HepG2 (cell line): ENCODE measurements at regions not wholly inside any gene's neighbourhood (a gene's known extent, or its start where the extent isn't known, plus 50 kb on each side); places are given as distances from the start of the nearest gene placed in this dataset.
"Not testable (repeated sequence)": the region's sequence is repeated elsewhere in the genome, so short reads cannot be mapped to it uniquely, and the experiment has no call there.

Experiments
- ATAC-seq: fragments of 200-7000 bp; cut with Tn5 transposase; 3 replicates; pipeline ENCODE4 v1.9.1; 2020; ENCODE audit warnings: mild to moderate bottlenecking, moderate library complexity
- BruUV-seq: library from RNA; stranded (reverse); fragments of 400-500 nt; replicated peaks from 2 replicates; lab custom pipeline; 2021; lab: Mats Ljungman, UMichigan
- CTCF ChIA-PET: fragments of 300-600 bp; formaldehyde crosslinking; extraction: SDS; loops from one replicate; lab custom pipeline; 2021; ENCODE audit warnings: low total read pairs, inconsistent platforms, low intra/inter-chr PET ratio; lab: Yijun Ruan, JAX
- POLR2A ChIA-PET: fragments of 350-600 bp; sonication (Branson Sonifier 250); formaldehyde crosslinking; loops from one replicate; lab custom pipeline; 2020; ENCODE audit warnings: antibody characterized with exemption, inconsistent platforms; lab: Yijun Ruan, JAX
- DNase-seq: peaks from one replicate; pipeline ENCODE4 v3.0.0-alpha.2; 2015; ENCODE audit warnings: low spot score
- FAIRE-seq: peaks from 3 replicates; lab custom pipeline; 2011; peaks lifted over from hg19 to GRCh38; lab: Jason Lieb, UNC
- H2AFZ ChIP-seq: one replicate; pipeline ENCODE4 v1.6.1; 2011; ENCODE audit warnings: low read length, inconsistent platforms
- H3K27ac ChIP-seq: fragments of 300-600 bp; 3 replicates; pipeline ENCODE4 v1.8.0; 2011; ENCODE audit warnings: mixed run types, mild to moderate bottlenecking, mixed read lengths, low read length, inconsistent platforms; ENCODE audit not compliant: insufficient read depth; ENCODE audit errors: extremely low read length
- H3K27me3 ChIP-seq, 2 experiments: fragments of 200-600 bp in 1 of 2; 2 replicates in 1 of 2; 3 replicates in 1 of 2; pipeline versions ENCODE4 v1.6.0 to v1.8.0; 2011; ENCODE audit warnings: low read length in 2 of 2, mild to moderate bottlenecking in 2 of 2, moderate library complexity in 2 of 2, inconsistent platforms in 1 of 2; ENCODE audit not compliant: insufficient read depth in 2 of 2, control insufficient read depth in 1 of 2
- H3K36me3 ChIP-seq, 2 experiments: fragments of 200-600 bp in 1 of 2; replicated peaks in 1 of 2; 2 replicates in 1 of 2; 3 replicates in 1 of 2; pipeline versions ENCODE4 v1.5.1 to v1.8.0; 2011; ENCODE audit warnings: low read length in 2 of 2, inconsistent platforms in 1 of 2; ENCODE audit not compliant: insufficient read depth in 2 of 2, control insufficient read depth in 1 of 2
- H3K4me1 ChIP-seq: 2 replicates; pipeline ENCODE4 v1.5.1; 2012; ENCODE audit warnings: low read length, inconsistent platforms; ENCODE audit not compliant: insufficient read depth
- H3K4me2 ChIP-seq: 2 replicates; pipeline ENCODE4 v1.6.0; 2011; ENCODE audit warnings: low read depth, low read length, inconsistent platforms
- H3K4me3 ChIP-seq, 3 experiments: fragments of 200-600 bp in 1 of 3; sonication (generic), shearing (Covaris generic) in 1 of 3; replicated peaks in 1 of 3; 2 replicates each; pipeline ENCODE4 v1.5.1; 2011 to 2016; ENCODE audit warnings: low read length in 3 of 3, inconsistent platforms in 2 of 3, low read depth in 2 of 3, mild to moderate bottlenecking in 2 of 3, control low read depth in 1 of 3, mixed read lengths in 1 of 3; ENCODE audit not compliant: insufficient read depth in 1 of 3
- H3K79me2 ChIP-seq: one replicate; pipeline ENCODE4 v1.6.1; 2011; ENCODE audit warnings: low read length, inconsistent platforms; ENCODE audit not compliant: insufficient read depth
- H3K9ac ChIP-seq: 2 replicates; pipeline ENCODE4 v1.6.0; 2011; ENCODE audit warnings: mild to moderate bottlenecking, low read depth, low read length, inconsistent platforms; ENCODE audit not compliant: insufficient read depth
- H3K9me3 ChIP-seq: 2 replicates; pipeline ENCODE4 v1.5.1; 2012; ENCODE audit warnings: mild to moderate bottlenecking, low read length
- H4K20me1 ChIP-seq: 2 replicates; pipeline ENCODE4 v1.6.0; 2011; ENCODE audit warnings: inconsistent platforms, mild to moderate bottlenecking, low read length, moderate library complexity; ENCODE audit not compliant: insufficient read depth
- EED ChIP-seq: sonication (generic); formaldehyde crosslinking; IDR thresholded peaks from 2 replicates; pipeline ENCODE4 v1.5.0; 2020; ENCODE audit warnings: mild to moderate bottlenecking, missing genetic modification reagents
- ETV6 ChIP-seq: sonication (generic); formaldehyde crosslinking; conservative IDR thresholded peaks from 2 replicates; pipeline ENCODE4 v1.4.0; 2020; ENCODE audit warnings: missing genetic modification reagents
- MED8 ChIP-seq: sonication (generic); formaldehyde crosslinking; IDR thresholded peaks from 2 replicates; pipeline ENCODE4 v1.8.1; 2023; ENCODE audit warnings: mild to moderate bottlenecking, missing genetic modification reagents; ENCODE audit not compliant: insufficient replicate concordance
- MYNN ChIP-seq: sonication (generic); formaldehyde crosslinking; IDR thresholded peaks from 2 replicates; pipeline ENCODE4 v1.4.0; 2020; ENCODE audit warnings: mild to moderate bottlenecking, low read depth, missing genetic modification reagents
- NCOA2 ChIP-seq: sonication (generic); formaldehyde crosslinking; IDR thresholded peaks from 2 replicates; pipeline ENCODE4 v1.8.0; 2022; ENCODE audit warnings: inconsistent platforms
- NFKB2 ChIP-seq: sonication (generic); formaldehyde crosslinking; IDR thresholded peaks from 2 replicates; pipeline ENCODE4 v1.4.0; 2020; ENCODE audit warnings: missing genetic modification reagents, borderline replicate concordance
- NKX3-1 ChIP-seq: sonication (generic); formaldehyde crosslinking; IDR thresholded peaks from 2 replicates; pipeline ENCODE4 v1.5.0; 2020; ENCODE audit warnings: missing genetic modification reagents
- ZNF264 ChIP-seq: sonication (generic); formaldehyde crosslinking; IDR thresholded peaks from 2 replicates; pipeline ENCODE4 v1.4.0; 2020; ENCODE audit warnings: missing genetic modification reagents
- ZNF546 ChIP-seq: sonication (generic); formaldehyde crosslinking; conservative IDR thresholded peaks from 2 replicates; pipeline ENCODE4 v1.8.1; 2023; ENCODE audit warnings: mild to moderate bottlenecking, missing genetic modification reagents
- ZNF672 ChIP-seq: sonication (generic); formaldehyde crosslinking; IDR thresholded peaks from 2 replicates; pipeline ENCODE4 v1.8.1; 2022; ENCODE audit warnings: missing genetic modification reagents
- ZNF780A ChIP-seq: sonication (generic); formaldehyde crosslinking; IDR thresholded peaks from 2 replicates; pipeline ENCODE4 v1.8.0; 2022; ENCODE audit warnings: mild to moderate bottlenecking, missing genetic modification reagents, moderate library complexity
- ZNF850 ChIP-seq: sonication (generic); formaldehyde crosslinking; conservative IDR thresholded peaks from 2 replicates; pipeline ENCODE4 v1.9.0; 2021; ENCODE audit warnings: mild to moderate bottlenecking, missing genetic modification reagents
- WGBS: methylation state at CpG from one replicate; pipeline ENCODE4 v1.1.6; 2017; ENCODE audit warnings: low lambda C conversion rate; 5-methylcytosine and 5-hydroxymethylcytosine counted together
- in situ Hi-C: cut with HindIII; loops from 2 replicates; pipeline ENCODE4 v1.10.0; 2017; ENCODE audit warnings: low pct_unique_long_range_greater_than_20kb; ENCODE audit not compliant: extremely low pct_ligation_motif_present
- intact Hi-C: fragments of 100-400 bp; cut with micrococcal nuclease; formaldehyde crosslinking; loops from one replicate; pipeline ENCODE4 v1.10.0; 2022; ENCODE audit not compliant: unreplicated experiment
- TF ChIP-seq, protein P1 (sequence below): sonication (generic); formaldehyde crosslinking; conservative IDR thresholded peaks from 2 replicates; pipeline ENCODE4 v1.4.0; 2020; ENCODE audit warnings: missing genetic modification reagents
- TF ChIP-seq, protein P2 (sequence below): sonication (generic); formaldehyde crosslinking; IDR thresholded peaks from 2 replicates; pipeline ENCODE4 v1.8.1; 2022; ENCODE audit warnings: low read depth, mild to moderate bottlenecking, missing genetic modification reagents
- TF ChIP-seq, protein P3 (sequence below): sonication (generic); formaldehyde crosslinking; conservative IDR thresholded peaks from 2 replicates; pipeline ENCODE4 v1.4.0; 2020; ENCODE audit warnings: missing genetic modification reagents

DNA sequence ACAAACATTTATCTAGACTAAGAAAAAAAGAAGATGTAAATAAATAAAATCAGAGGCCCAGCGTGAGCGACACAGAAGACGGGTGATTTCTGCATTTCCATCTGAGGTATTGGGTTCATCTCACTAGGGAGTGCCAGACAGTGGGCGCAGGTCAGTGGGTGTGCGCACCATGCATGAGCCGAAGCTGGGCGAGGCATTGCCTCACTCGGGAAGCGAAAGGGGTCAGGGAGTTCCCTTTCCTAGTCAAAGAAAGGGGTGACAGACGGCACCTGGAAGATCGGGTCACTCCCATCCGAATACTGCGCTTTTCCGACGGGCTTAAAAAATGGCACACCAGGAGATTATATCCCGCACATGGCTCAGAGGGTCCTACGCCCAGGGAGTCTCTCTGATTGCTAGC lies 79.5 kb upstream of the ABCD2 start:
- H2AFZ ChIP-seq, H3K9ac ChIP-seq, BruUV-seq, H4K20me1 ChIP-seq, H3K4me1 ChIP-seq, DNase-seq, H3K36me3 ChIP-seq, H3K4me2 ChIP-seq, CTCF ChIA-PET, intact Hi-C loops, H3K27me3 ChIP-seq, H3K4me3 ChIP-seq, in situ Hi-C loops, H3K79me2 ChIP-seq, H3K9me3 ChIP-seq, POLR2A ChIA-PET, ATAC-seq, FAIRE-seq, H3K27ac ChIP-seq: not testable (repeated sequence)
- WGBS, result 47% methylated on average over 17 of the region's 17 CpGs

DNA sequence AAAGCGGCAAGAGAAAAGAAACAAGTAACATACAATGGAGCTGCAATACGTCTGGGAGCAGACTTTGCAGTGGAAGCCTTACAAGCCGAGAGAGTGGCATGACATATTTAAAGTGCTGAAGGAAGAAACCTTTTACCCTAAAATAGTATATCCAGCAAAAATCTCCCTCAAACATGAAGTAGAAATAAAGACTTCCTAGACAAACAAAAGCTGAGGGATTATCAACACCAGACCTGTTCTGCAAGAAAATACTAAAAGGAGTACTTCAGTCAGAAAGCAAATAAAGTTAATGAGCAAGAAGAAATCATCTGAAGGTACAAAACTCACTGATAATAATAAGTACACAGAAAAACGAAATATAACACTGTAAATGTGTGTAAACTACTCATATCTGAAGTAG lies 77.5 kb upstream of the ABCD2 start:
- H3K4me3 ChIP-seq, result no peak overlapping the region
- DNase-seq (no peak), ATAC-seq (no peak), FAIRE-seq (no peak)
- no peak overlapping the region for H3K4me2 ChIP-seq
- POLR2A ChIA-PET, result no interaction called here
- no peaks in the 10 kb centered on the region for H4K20me1 ChIP-seq
- no peak overlapping the region for H3K9ac ChIP-seq
- WGBS, result 46% methylated on average over 4 of the region's 4 CpGs
- BruUV-seq, result no TSS peak
- H3K4me1 ChIP-seq, result no peaks in the 10 kb centered on the region
- intact Hi-C loops, result no loop called here
- no peak overlapping the region for H2AFZ ChIP-seq
- H3K27ac ChIP-seq, result no peak overlapping the region
- H3K79me2 ChIP-seq, result no peaks in the 10 kb centered on the region
- in situ Hi-C loops, result no loop called here
- no peaks in the 10 kb centered on the region for H3K27me3 ChIP-seq
- no peaks in the 10 kb centered on the region for H3K9me3 ChIP-seq
- CTCF ChIA-PET, result no interaction called here
- no peaks in the 10 kb centered on the region for H3K36me3 ChIP-seq
- TF ChIP-seq ZNF672 (CRISPR knock-in tag), result no peak
- TF ChIP-seq ZNF546, result no peak
- TF ChIP-seq MED8 (CRISPR knock-in tag), result no peak
- no peak for TF ChIP-seq EED (CRISPR knock-in tag)
- TF ChIP-seq ETV6 (CRISPR knock-in tag), result no peak
- TF ChIP-seq, protein P1, sequence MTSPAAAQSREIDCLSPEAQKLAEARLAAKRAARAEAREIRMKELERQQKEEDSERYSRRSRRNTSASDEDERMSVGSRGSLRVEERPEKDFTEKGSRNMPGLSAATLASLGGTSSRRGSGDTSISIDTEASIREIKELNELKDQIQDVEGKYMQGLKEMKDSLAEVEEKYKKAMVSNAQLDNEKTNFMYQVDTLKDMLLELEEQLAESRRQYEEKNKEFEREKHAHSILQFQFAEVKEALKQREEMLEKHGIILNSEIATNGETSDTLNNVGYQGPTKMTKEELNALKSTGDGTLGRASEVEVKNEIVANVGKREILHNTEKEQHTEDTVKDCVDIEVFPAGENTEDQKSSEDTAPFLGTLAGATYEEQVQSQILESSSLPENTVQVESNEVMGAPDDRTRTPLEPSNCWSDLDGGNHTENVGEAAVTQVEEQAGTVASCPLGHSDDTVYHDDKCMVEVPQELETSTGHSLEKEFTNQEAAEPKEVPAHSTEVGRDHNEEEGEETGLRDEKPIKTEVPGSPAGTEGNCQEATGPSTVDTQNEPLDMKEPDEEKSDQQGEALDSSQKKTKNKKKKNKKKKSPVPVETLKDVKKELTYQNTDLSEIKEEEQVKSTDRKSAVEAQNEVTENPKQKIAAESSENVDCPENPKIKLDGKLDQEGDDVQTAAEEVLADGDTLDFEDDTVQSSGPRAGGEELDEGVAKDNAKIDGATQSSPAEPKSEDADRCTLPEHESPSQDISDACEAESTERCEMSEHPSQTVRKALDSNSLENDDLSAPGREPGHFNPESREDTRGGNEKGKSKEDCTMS (CRISPR knock-in tag), result no peak
- TF ChIP-seq, protein P2, sequence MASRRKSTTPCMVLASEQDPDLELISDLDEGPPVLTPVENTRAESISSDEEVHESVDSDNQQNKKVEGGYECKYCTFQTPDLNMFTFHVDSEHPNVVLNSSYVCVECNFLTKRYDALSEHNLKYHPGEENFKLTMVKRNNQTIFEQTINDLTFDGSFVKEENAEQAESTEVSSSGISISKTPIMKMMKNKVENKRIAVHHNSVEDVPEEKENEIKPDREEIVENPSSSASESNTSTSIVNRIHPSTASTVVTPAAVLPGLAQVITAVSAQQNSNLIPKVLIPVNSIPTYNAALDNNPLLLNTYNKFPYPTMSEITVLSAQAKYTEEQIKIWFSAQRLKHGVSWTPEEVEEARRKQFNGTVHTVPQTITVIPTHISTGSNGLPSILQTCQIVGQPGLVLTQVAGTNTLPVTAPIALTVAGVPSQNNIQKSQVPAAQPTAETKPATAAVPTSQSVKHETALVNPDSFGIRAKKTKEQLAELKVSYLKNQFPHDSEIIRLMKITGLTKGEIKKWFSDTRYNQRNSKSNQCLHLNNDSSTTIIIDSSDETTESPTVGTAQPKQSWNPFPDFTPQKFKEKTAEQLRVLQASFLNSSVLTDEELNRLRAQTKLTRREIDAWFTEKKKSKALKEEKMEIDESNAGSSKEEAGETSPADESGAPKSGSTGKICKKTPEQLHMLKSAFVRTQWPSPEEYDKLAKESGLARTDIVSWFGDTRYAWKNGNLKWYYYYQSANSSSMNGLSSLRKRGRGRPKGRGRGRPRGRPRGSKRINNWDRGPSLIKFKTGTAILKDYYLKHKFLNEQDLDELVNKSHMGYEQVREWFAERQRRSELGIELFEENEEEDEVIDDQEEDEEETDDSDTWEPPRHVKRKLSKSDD (CRISPR knock-in tag), result no peak
- TF ChIP-seq NKX3-1 (CRISPR knock-in tag), result no peak
- TF ChIP-seq ZNF264 (CRISPR knock-in tag), result no peak
- TF ChIP-seq ZNF780A (CRISPR knock-in tag), result no peak
- TF ChIP-seq ZNF850 (CRISPR knock-in tag), result no peak
- TF ChIP-seq, protein P3, sequence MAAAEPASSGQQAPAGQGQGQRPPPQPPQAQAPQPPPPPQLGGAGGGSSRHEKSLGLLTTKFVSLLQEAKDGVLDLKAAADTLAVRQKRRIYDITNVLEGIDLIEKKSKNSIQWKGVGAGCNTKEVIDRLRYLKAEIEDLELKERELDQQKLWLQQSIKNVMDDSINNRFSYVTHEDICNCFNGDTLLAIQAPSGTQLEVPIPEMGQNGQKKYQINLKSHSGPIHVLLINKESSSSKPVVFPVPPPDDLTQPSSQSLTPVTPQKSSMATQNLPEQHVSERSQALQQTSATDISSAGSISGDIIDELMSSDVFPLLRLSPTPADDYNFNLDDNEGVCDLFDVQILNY (CRISPR knock-in tag), result no peak
- TF ChIP-seq NCOA2, result no peak
- TF ChIP-seq NFKB2 (CRISPR knock-in tag), result no peak
- TF ChIP-seq MYNN (CRISPR knock-in tag), result no peak
